ENCODE measurements at regions not wholly inside any gene's neighbourhood (a gene's known extent, or its start where the extent isn't known, plus 50 kb on each side); places are given as distances from the start of the nearest gene placed in this dataset.

DNA sequence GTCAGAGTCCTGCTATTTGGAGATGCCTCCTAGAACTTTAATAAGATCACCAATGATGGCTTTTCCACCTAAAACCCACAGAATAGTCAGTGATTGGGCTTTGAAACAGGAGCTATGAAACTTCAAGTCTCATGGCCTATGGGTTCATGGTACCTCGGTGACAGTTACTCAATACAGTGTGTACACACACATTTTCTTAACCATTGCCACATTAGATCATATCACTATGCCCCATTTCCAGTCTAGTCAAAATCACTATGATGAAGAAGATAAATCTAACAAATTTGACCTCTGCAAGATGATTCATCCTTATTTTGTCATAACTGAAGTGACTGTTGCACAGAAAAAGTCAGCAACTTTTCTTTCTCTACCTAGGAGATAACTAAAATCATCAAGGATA is 86.8 kb upstream of the OR13F1 start:
- WGBS (ENCODE audit: extremely low coverage, insufficient read length, low lambda C conversion rate), result no CpG with 5 or more reads among the region's 1 CpG
- TF ChIP-seq, protein P1, sequence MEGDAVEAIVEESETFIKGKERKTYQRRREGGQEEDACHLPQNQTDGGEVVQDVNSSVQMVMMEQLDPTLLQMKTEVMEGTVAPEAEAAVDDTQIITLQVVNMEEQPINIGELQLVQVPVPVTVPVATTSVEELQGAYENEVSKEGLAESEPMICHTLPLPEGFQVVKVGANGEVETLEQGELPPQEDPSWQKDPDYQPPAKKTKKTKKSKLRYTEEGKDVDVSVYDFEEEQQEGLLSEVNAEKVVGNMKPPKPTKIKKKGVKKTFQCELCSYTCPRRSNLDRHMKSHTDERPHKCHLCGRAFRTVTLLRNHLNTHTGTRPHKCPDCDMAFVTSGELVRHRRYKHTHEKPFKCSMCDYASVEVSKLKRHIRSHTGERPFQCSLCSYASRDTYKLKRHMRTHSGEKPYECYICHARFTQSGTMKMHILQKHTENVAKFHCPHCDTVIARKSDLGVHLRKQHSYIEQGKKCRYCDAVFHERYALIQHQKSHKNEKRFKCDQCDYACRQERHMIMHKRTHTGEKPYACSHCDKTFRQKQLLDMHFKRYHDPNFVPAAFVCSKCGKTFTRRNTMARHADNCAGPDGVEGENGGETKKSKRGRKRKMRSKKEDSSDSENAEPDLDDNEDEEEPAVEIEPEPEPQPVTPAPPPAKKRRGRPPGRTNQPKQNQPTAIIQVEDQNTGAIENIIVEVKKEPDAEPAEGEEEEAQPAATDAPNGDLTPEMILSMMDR (conservative IDR thresholded peaks at IDR 0.05), result no peak
- H3K4me1 Mint-ChIP-seq, result no peaks in the 10 kb centered on the region

More for the DNA sequence above, 86.8 kb upstream of the OR13F1 start:
- H3K27me3 Mint-ChIP-seq (ENCODE audit: low read depth), result no peaks in the 10 kb centered on the region; the same call in 1 of the 2 replicates
- no peak for DNase-seq
- Histone ChIP-seq H3K4me2 (ENCODE audit: insufficient read depth, insufficient read length, low read length) (no peak overlapping the region), H3K56ac (ENCODE audit: insufficient read length, low read depth, low read length) (no peak overlapping the region), H2BK5ac (ENCODE audit: insufficient read length, low read length) (no peak overlapping the region), H3T11ph (ENCODE audit: low read length) (no peak overlapping the region), H2BK12ac (ENCODE audit: insufficient read length, low read depth, low read length) (no peak overlapping the region), H3K4ac (ENCODE audit: low read depth, low read length) (no peak overlapping the region), H3K23ac (ENCODE audit: insufficient read length, low read depth, low read length) (no peak overlapping the region), H4K20me1 (ENCODE audit: control insufficient read depth, insufficient read depth, insufficient read length) (no peaks in the 10 kb centered on the region), H3K23me2 (ENCODE audit: insufficient read length, low read depth, low read length, poor library complexity, severe bottlenecking) (no peaks in the 10 kb centered on the region), H3K18ac (ENCODE audit: insufficient read length, low read depth, low read length) (no peak overlapping the region), H3K79me1 (ENCODE audit: insufficient read depth, low read depth, low read length, poor library complexity, severe bottlenecking) (no peaks in the 10 kb centered on the region), H2AK5ac (ENCODE audit: insufficient read length, low read length) (no peak overlapping the region), H4K5ac (ENCODE audit: insufficient read length, low read depth, low read length) (no peak overlapping the region), H3K4me1 (ENCODE audit: insufficient read depth, low read length) (no peaks in the 10 kb centered on the region), H4K8ac (replicated peaks; ENCODE audit: insufficient read length, low read depth, low read length) (no peak overlapping the region), H4K91ac (ENCODE audit: insufficient read length, low read depth, low read length) (no peak overlapping the region), H3K27me3 (ENCODE audit: insufficient read depth, low read length) (no peaks in the 10 kb centered on the region), H2AFZ (ENCODE audit: low read length) (no peak overlapping the region), H3K9ac (ENCODE audit: extremely low read depth, insufficient read length, low read length) (no peak overlapping the region), H2BK20ac (ENCODE audit: low read depth, low read length, poor library complexity, severe bottlenecking) (no peak overlapping the region), H3K14ac (ENCODE audit: insufficient read depth, low read length) (no peak overlapping the region), H3K9me3 (ENCODE audit: control insufficient read depth, low read depth, low read length) (no peaks in the 10 kb centered on the region), H2BK120ac (ENCODE audit: low read depth, low read length, poor library complexity, severe bottlenecking) (no peak overlapping the region), H3K27ac (ENCODE audit: insufficient read length, low read depth, low read length) (no peak overlapping the region), H3K79me2 (ENCODE audit: insufficient read depth, low read length) (no peaks in the 10 kb centered on the region), H2BK15ac (ENCODE audit: low read depth, low read length) (no peak overlapping the region)
- no peak overlapping the region for H3K27ac Mint-ChIP-seq
- H3K9me3 Mint-ChIP-seq, result peaks cover 38 to 43% of the 10 kb centered on the region in 2 experiments
- no peak overlapping the region for H3K4me3 Mint-ChIP-seq
- peaks cover 6 to 28% (median 17%) of the 10 kb centered on the region in 3 experiments for H3K36me3 Mint-ChIP-seq (ENCODE audit: insufficient read depth in 1 of 3, low read depth in 3 of 3)

All from H9 (cell line).